ENCODE measurements at regions not wholly inside any gene's neighbourhood (a gene's known extent, or its start where the extent isn't known, plus 50 kb on each side); places are given as distances from the start of the nearest gene placed in this dataset.

DNA sequence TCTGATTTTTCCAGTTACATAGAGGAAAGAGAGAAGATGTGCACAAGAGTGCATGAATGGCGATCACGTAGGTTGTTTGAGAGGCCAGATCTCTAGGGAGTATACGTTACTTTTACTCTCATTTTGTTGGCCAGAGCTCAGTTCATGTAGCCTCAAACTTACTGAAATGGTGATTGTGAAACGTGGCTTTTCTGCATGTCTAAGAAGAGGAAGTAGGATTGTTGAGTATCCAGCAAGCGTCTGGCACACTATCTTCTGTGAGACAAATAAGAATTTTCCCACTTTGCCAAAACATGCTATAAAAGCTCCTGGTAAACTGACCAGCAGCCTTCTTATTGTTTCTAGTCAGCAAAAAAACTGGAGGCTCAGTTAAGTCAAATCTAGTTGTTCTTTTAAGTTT is 264.5 kb upstream of the EMCN start:
- Mint-ChIP-seq H3K9me3 (no peaks in the 10 kb centered on the region), H3K36me3 (ENCODE audit: low read depth) (no peaks in the 10 kb centered on the region), H3K27ac (no peak overlapping the region), H3K4me3 (no peak overlapping the region), H3K27me3 (no peaks in the 10 kb centered on the region), H3K4me1 (ENCODE audit: low read depth) (no peaks in the 10 kb centered on the region)

DNA sequence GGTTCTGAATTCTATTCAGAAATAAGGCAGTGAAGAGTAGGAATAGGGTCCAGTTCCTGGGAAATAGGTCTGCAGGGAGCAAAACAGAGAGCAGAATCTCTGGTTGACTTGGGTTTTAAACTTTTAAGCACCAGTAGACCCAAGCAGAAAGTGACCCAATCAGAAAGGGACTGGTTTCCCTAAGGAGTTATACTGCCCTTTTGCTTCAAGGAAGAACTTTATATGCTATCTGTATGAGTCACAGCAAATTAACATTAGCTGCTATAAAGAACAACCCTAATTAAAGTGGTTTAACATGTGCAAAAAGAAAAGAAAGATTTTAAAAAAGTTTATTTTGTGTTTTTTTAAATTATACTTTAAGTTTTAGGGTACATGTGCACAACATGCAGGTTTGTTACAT is 263.6 kb upstream of the EMCN start:
- H3K27ac Mint-ChIP-seq: no peak overlapping the region
- H3K36me3 Mint-ChIP-seq (ENCODE audit: low read depth): no peaks in the 10 kb centered on the region
- no peaks in the 10 kb centered on the region for H3K27me3 Mint-ChIP-seq
- no peak overlapping the region for H3K4me3 Mint-ChIP-seq
- H3K9me3 Mint-ChIP-seq: no peaks in the 10 kb centered on the region
- no peaks in the 10 kb centered on the region for H3K4me1 Mint-ChIP-seq (ENCODE audit: low read depth)

DNA sequence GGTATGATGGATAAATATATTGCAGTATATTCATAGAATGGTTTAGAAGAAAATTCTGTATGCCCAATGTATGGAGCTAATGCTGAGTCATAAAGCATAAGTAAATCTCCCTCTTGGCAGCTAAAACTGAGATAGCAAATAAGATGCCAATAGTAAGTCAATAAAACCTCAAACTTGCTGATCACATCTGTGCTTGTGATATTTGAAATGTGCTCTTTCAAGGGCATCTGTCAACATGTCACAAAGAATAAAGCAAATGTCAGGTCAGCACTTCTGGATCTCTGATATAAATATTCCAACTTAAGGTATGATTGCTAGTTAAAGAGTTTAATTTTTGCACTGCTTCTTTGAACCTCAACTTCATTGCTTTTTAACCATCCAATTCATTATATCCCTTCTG is 262.3 kb upstream of the EMCN start:
- H3K4me1 Mint-ChIP-seq (ENCODE audit: low read depth): no peaks in the 10 kb centered on the region
- no peaks in the 10 kb centered on the region for H3K27me3 Mint-ChIP-seq
- H3K4me3 Mint-ChIP-seq: no peak overlapping the region
- H3K27ac Mint-ChIP-seq: no peak overlapping the region
- peaks cover 4% of the 10 kb centered on the region for H3K9me3 Mint-ChIP-seq
- H3K36me3 Mint-ChIP-seq (ENCODE audit: low read depth): no peaks in the 10 kb centered on the region

DNA sequence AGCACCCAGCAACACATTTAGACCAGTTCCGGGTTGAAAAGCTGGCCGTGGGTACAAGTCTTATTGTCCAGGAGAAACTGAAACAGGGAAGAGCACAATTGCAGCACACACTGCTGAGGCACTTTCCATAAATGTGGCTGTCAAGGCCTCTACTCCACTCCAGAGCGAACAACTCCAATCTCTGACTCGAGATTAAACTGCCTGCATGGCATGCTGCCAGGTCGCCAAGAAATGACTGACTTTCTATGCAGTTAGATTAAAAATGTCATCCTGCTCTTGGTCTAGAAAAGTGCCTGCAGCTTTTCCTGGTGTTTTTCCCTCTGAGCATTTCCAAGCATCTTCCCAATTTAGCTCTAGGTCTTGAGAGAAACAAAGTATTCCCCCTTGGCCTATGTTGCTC is 260.6 kb upstream of the EMCN start:
- no peaks in the 10 kb centered on the region for H3K27me3 Mint-ChIP-seq
- no peaks in the 10 kb centered on the region for H3K36me3 Mint-ChIP-seq (ENCODE audit: low read depth)
- H3K4me1 Mint-ChIP-seq (ENCODE audit: low read depth): no peaks in the 10 kb centered on the region
- no peak overlapping the region for H3K4me3 Mint-ChIP-seq
- no peak overlapping the region for H3K27ac Mint-ChIP-seq
- peaks cover 4% of the 10 kb centered on the region for H3K9me3 Mint-ChIP-seq

DNA sequence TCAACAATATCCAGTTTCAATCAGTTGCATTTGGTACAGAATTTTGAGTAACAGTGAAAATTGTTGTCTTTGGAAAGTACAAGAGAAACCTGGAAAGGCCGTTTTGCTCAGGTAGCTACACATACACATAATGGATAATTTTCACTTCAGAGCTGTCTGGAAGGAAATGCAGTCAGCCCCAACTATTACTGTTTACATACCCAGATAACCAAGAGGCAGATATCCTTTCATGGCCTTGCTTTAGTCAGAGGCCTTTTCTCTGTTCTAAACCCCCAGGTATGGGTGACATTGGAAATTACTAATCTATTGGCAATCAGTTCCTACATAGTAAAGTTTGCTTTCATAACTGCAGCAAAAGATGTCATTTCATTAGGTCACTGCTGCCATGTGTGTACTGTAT is 244.9 kb upstream of the EMCN start:
- Mint-ChIP-seq H3K9me3 (peaks cover 6% of the 10 kb centered on the region), H3K27me3 (peaks cover 11% of the 10 kb centered on the region), H3K4me3 (no peak overlapping the region), H3K27ac (no peak overlapping the region), H3K36me3 (ENCODE audit: low read depth) (no peaks in the 10 kb centered on the region), H3K4me1 (ENCODE audit: low read depth) (no peaks in the 10 kb centered on the region)

DNA sequence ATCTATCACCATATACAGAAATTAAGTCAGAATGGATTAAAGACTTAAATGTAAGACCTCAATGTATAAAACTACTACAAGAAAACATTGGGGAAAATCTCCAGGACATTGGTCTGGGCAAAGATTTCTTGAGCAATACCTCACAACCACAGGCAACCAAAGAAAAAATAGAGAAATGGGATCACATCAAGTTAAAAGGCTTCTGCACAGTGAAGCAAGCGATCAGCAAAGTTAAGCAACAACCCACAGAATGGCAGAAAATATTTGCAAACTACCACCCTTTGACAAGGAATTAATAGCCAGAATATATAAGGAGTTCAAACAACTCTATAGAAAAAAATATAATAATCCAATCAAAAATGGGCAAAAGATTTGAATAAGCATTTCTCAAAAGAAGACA is 236.9 kb upstream of the EMCN start:
- Mint-ChIP-seq H3K27me3 (peaks cover 11% of the 10 kb centered on the region), H3K4me1 (ENCODE audit: low read depth) (no peaks in the 10 kb centered on the region), H3K4me3 (no peak overlapping the region), H3K36me3 (ENCODE audit: low read depth) (no peaks in the 10 kb centered on the region), H3K27ac (no peak overlapping the region), H3K9me3 (peaks cover 7% of the 10 kb centered on the region)

DNA sequence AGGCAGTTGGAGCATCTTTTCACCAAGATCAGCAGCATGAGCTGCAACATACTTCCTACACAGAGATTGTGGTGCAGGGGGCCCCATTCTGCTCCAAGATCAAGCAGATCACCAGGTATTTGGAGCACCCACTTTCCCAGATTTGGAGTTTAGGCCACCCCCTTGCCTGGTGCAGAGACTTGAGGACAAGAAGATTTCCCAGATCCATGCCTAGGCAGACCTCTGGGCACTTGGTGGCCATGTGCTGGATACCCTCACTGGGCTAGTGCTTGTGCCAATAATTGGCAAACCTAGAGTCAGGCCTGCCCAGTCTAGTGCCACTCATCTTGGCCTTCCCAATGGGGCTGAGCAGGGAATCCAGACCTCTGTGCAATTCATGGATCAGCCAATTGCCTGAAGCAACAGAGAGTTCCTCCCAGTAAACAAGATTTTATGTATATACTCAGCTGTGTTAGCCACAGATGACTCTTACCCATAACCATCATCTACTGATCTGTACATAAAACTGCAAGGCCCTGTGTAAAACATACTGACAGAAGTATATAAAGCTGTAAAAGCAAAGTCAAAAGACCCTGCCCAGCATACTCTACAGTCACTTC is 228.4 kb upstream of the EMCN start:
- Mint-ChIP-seq H3K27me3 (peaks cover 5% of the 10 kb centered on the region), H3K9me3 (no peaks in the 10 kb centered on the region), H3K4me3 (no peak overlapping the region), H3K4me1 (ENCODE audit: low read depth) (no peaks in the 10 kb centered on the region), H3K27ac (no peak overlapping the region), H3K36me3 (ENCODE audit: low read depth) (no peaks in the 10 kb centered on the region)

DNA sequence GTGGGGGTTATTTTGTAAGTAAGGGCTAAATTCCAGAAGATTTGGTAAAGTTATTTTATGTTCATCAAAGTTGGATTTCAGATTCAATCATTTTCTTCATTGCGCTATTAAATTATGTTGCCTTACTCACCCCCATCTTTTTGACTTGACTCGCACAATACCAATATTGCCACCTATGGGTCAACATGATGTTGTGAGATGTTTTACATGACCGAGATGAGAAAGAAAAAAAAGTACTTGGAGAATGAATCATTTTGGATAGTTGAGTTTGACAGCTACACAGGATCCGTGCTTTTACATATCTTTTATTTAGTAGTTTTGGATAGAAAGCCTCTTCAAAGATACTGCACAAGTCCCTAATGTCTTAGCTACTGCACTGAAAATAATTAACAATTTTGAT is 224.2 kb upstream of the EMCN start:
- H3K4me3 Mint-ChIP-seq: no peak overlapping the region
- no peaks in the 10 kb centered on the region for H3K9me3 Mint-ChIP-seq
- no peaks in the 10 kb centered on the region for H3K4me1 Mint-ChIP-seq (ENCODE audit: low read depth)
- H3K27ac Mint-ChIP-seq: no peak overlapping the region
- no peaks in the 10 kb centered on the region for H3K36me3 Mint-ChIP-seq (ENCODE audit: low read depth)
- peaks cover 8% of the 10 kb centered on the region for H3K27me3 Mint-ChIP-seq

DNA sequence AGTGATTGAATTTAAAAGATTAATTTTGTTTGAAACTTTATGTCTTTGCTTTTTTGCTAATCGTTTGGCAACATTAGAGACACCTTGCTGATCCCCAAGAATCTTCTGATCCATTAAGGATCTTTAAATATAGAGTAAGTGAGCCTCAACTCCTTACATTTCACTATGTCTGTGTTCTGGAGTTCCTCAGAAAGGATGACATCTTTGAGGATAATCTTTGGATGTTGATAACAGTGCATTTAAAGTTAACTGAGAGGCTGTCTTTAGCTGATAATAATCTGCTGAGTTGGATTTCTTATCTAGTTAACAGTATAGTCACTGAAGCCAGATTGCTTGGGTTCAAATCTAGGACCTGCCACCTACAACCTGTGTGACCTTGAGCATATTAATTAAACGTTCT is 221.6 kb upstream of the EMCN start:
- Mint-ChIP-seq H3K27me3 (peaks cover 8% of the 10 kb centered on the region), H3K9me3 (no peaks in the 10 kb centered on the region), H3K4me3 (no peak overlapping the region), H3K36me3 (ENCODE audit: low read depth) (no peaks in the 10 kb centered on the region), H3K4me1 (ENCODE audit: low read depth) (no peaks in the 10 kb centered on the region), H3K27ac (no peak overlapping the region)

DNA sequence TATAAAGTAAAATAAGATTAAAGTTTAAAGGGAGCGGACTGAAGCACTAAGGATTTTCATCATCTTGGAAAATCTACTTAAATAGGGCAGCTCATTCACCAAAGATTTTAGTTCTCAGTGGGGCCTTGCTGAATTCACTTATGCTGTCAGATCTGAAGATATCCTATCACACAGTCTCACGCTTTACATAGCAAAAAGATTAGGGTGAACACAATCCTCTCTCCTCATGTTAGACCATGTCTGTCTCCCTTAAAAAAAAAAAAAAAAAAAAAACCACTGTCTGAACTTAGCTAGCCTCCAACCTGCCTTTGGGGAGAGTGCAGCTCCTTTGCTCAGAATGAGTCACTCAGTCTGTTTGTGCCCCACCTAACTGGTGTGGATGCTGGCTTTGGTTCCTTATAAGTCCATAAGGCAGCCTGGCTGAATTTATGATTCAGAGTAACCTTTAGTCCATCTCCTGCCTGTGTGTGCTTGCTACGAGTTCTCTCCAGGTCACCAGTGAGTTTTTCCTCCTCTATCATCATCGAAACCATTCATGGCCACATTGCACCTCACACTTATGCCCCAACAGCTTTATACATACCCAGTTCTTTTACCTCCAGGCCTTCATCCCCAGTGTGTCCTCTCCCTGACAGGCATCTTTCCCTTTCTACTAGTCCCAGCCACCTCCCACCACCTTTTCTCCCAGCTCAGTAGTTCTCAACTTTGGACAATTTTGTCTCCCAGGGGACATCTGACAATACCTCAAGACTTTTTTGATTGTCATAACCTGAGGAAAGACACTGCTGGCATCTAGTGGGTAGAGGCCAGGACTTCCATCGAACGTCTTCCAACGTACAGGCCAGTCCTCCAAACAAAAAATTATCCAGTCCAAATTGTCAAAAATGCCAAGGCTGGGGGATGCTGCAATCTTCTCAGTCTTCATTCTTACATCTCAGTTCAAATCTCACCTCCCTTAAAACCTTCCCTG is 220.7 kb upstream of the EMCN start:
- no peaks in the 10 kb centered on the region for H3K4me1 Mint-ChIP-seq (ENCODE audit: low read depth)
- H3K4me3 Mint-ChIP-seq: no peak overlapping the region
- peaks cover 4% of the 10 kb centered on the region for H3K9me3 Mint-ChIP-seq
- peaks cover 8% of the 10 kb centered on the region for H3K27me3 Mint-ChIP-seq
- no peaks in the 10 kb centered on the region for H3K36me3 Mint-ChIP-seq (ENCODE audit: low read depth)
- H3K27ac Mint-ChIP-seq: no peak overlapping the region

DNA sequence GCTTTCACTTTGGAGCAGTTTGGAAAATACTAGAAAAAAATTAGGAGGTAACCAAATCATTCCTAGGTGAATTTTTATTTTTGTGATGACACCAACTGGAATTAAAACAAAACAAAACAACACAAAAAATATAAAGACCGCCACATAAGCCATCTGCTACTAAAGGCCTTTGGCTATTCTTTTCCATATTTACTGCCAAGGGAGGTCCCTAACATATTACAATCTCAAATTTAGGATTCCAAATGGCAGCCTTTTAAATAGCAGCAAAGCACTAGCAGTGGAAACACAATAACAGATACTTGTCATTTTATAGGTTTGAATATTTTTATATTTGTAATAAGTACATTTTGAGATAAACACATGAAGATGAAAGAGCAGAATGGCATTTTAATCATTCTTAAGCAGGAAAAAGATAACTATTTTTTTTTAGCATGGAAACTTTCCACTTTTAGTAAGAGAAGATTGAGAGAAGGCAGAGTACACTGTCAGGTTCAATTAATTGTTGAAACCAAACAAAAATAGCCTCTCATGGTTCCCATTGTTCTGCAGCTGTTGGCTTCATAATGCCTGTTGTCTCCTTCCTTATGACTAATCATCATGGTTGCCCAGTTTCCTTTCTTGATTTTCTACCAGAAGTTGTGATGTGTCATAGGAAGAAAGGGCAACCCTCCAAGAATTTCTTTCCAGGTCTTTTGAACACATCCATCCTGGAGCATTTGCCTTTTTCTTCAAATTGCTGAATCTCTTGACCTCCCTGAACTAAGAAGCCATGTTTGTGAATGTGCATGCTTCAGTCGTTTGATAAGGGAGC is 219.0 kb upstream of the EMCN start:
- no peak overlapping the region for H3K4me3 Mint-ChIP-seq
- no peaks in the 10 kb centered on the region for H3K4me1 Mint-ChIP-seq (ENCODE audit: low read depth)
- no peaks in the 10 kb centered on the region for H3K36me3 Mint-ChIP-seq (ENCODE audit: low read depth)
- H3K9me3 Mint-ChIP-seq: peaks cover 4% of the 10 kb centered on the region
- H3K27me3 Mint-ChIP-seq: peaks cover 8% of the 10 kb centered on the region
- H3K27ac Mint-ChIP-seq: no peak overlapping the region

DNA sequence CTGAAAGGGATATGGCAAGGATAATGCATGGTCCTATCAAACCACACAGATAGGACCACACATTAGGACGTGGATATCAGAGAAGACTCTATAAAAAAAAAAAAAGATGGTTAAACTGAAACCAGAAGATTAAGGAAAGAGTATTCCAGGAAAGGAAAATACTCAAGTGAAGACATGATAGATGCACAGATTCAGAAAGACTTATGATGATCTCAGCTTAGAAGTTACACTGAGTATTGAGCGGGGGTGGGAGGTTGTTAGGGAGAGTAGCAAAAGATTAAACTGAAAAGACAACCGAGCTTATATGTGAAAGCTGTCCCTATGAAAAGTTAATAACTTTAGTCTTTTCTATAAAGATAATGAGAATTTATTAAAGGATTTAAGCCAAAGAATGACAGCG is 211.0 kb upstream of the EMCN start:
- no peaks in the 10 kb centered on the region for H3K27me3 Mint-ChIP-seq
- H3K4me3 Mint-ChIP-seq: no peak overlapping the region
- H3K36me3 Mint-ChIP-seq (ENCODE audit: low read depth): no peaks in the 10 kb centered on the region
- H3K4me1 Mint-ChIP-seq (ENCODE audit: low read depth): no peaks in the 10 kb centered on the region
- no peak overlapping the region for H3K27ac Mint-ChIP-seq
- H3K9me3 Mint-ChIP-seq: peaks cover 2% of the 10 kb centered on the region

DNA sequence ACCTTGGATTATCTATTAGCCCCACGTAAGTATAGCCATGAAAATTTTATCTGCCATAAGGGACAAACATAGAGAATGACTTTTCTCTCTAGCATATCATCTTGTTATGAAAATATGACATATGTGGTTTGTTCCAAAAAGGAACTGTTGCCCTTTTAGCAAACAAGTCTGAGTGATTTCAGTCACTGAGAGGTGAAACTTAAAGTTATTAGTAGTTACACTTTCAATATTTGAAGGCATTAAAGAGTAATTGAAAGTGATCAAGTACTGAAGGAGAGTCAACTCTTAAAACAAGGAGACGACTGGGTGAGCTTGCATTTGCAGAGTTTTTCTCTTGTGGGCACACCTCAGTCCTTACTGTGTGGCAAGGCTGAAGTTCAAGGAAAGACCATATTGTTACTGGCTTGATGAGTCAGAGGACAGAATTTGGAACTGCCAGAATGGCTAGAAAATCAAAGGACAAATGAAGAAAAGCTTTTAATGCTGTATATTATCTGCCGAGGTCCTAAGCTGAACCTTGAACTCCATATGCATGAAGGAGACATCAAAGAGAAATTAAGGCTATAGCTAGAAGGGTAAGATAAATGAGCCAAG is 205.1 kb upstream of the EMCN start:
- Mint-ChIP-seq H3K9me3 (peaks cover 6% of the 10 kb centered on the region), H3K36me3 (ENCODE audit: low read depth) (no peaks in the 10 kb centered on the region), H3K4me3 (no peak overlapping the region), H3K27me3 (peaks cover 8% of the 10 kb centered on the region), H3K4me1 (ENCODE audit: low read depth) (no peaks in the 10 kb centered on the region), H3K27ac (no peak overlapping the region)

DNA sequence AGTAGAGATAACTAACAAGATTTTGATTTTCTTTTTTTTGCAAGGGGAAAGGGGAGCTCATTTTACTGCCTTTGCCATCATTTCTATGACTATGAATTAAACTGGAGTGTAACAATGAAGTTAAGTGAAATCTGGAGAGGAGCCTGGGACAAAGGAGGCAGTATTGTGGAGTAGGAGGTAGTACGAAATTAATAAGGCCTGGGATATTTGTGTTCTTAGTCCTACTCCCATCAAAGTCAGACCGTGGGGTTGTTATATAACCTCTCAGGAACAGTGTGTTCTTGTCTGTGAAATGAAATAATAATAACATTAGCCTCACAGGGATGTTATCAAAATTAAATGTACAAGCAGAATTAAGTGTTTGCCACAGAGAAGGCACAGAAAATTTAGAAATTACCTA is 204.3 kb upstream of the EMCN start:
- no peak overlapping the region for H3K27ac Mint-ChIP-seq
- peaks cover 8% of the 10 kb centered on the region for H3K27me3 Mint-ChIP-seq
- H3K4me3 Mint-ChIP-seq: no peak overlapping the region
- no peaks in the 10 kb centered on the region for H3K36me3 Mint-ChIP-seq (ENCODE audit: low read depth)
- H3K4me1 Mint-ChIP-seq (ENCODE audit: low read depth): no peaks in the 10 kb centered on the region
- peaks cover 6% of the 10 kb centered on the region for H3K9me3 Mint-ChIP-seq

DNA sequence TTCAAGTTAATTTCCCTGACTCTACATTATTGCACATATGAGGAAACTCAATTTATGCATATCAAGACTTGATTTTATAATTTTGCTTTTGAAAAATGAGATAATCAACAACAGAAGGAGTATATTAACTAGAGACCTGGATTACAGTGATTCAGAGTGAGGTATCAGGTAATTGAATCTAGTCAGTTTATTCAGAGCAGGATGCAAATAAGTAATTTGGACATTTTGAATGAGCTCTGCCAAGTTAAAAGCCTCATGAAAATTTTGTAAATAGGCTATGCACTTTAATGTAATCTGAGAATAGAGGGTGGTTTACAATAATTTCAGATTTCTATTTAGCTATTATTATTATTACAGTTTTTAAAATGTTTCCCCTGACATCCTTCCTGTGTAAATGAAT is 203.7 kb upstream of the EMCN start:
- Mint-ChIP-seq H3K4me1 (ENCODE audit: low read depth) (no peaks in the 10 kb centered on the region), H3K27me3 (peaks cover 8% of the 10 kb centered on the region), H3K36me3 (ENCODE audit: low read depth) (no peaks in the 10 kb centered on the region), H3K9me3 (peaks cover 10% of the 10 kb centered on the region), H3K4me3 (no peak overlapping the region), H3K27ac (no peak overlapping the region)

All from stimulated activated naive CD8-positive, alpha-beta T cell treated with anti-CD3 and anti-CD28 coated beads, Interleukin-15, Interleukin-2, amounts not matched to agents 100 ng/mL and 50 ng/mL, for 24 hours (primary cell).